Liver (tissue), 8 donors: ENCODE measurements at regions not wholly inside any gene's neighbourhood (a gene's known extent, or its start where the extent isn't known, plus 50 kb on each side); places are given as distances from the start of the nearest gene placed in this dataset.

ENCODE experiments used
- DNase-seq: peaks from one replicate; pipeline ENCODE4 v3.0.0-alpha.2; 2017; ENCODE audit warnings: low spot score
- H3K27ac ChIP-seq, 2 donors: one replicate each; pipeline ENCODE4 v1.7.0; 2013; ENCODE audit warnings: inconsistent platforms in 2 of 2, low read length in 2 of 2, control low read depth in 1 of 2, low read depth in 1 of 2, mild to moderate bottlenecking in 1 of 2
- H3K27me3 ChIP-seq, 4 donors: one replicate each; pipeline versions ENCODE4 v1.6.1 to v1.7.0; 2013; ENCODE audit warnings: low read length in 3 of 4, inconsistent platforms in 1 of 4, mild to moderate bottlenecking in 1 of 4, moderate library complexity in 1 of 4; ENCODE audit not compliant: control insufficient read depth in 4 of 4, insufficient read depth in 4 of 4
- H3K36me3 ChIP-seq, 4 donors: one replicate each; pipeline versions ENCODE4 v1.6.1 to v1.7.0; 2013; ENCODE audit warnings: low read length in 3 of 4, mild to moderate bottlenecking in 3 of 4, low read depth in 1 of 4, moderate library complexity in 1 of 4; ENCODE audit not compliant: control insufficient read depth in 4 of 4, insufficient read depth in 3 of 4
- H3K4me1 ChIP-seq, 4 donors: one replicate each; pipeline versions ENCODE4 v1.6.1 to v1.7.0; 2013; ENCODE audit warnings: low read length in 3 of 4, mild to moderate bottlenecking in 3 of 4, moderate library complexity in 1 of 4; ENCODE audit not compliant: control insufficient read depth in 4 of 4, insufficient read depth in 4 of 4
- H3K4me3 ChIP-seq, 3 donors: one replicate each; pipeline versions ENCODE4 v1.6.1 to v1.7.0; 2013; ENCODE audit warnings: low read length in 3 of 3, control low read depth in 1 of 3, low read depth in 1 of 3, mild to moderate bottlenecking in 1 of 3
- H3K9ac ChIP-seq, 2 donors: one replicate each; pipeline ENCODE4 v1.7.0; 2013; ENCODE audit warnings: low read length in 2 of 2, mild to moderate bottlenecking in 2 of 2, moderate library complexity in 2 of 2, control low read depth in 1 of 2, low read depth in 1 of 2
- H3K9me3 ChIP-seq, 4 donors: one replicate each; pipeline versions ENCODE4 v1.6.1 to v1.7.0; 2013; ENCODE audit warnings: low read length in 3 of 4; ENCODE audit not compliant: control insufficient read depth in 4 of 4
- CTCF ChIP-seq: fragments of 150-350 bp; IDR thresholded peaks from 2 replicates; pipeline ENCODE4 v1.5.1; 2017; ENCODE audit warnings: improper control_type of control experiment, low read depth, low read length; ENCODE audit not compliant: missing input control
- FOXA1 ChIP-seq: IDR thresholded peaks from 2 replicates; pipeline ENCODE4 v1.6.1; 2016; ENCODE audit warnings: antibody characterized with exemption
- GABPA ChIP-seq, 2 donors: IDR thresholded peaks in 1 of 2; conservative IDR thresholded peaks in 1 of 2; 2 replicates each; pipeline ENCODE4 v1.6.1; 2016; ENCODE audit warnings: antibody characterized with exemption in 2 of 2, mild to moderate bottlenecking in 1 of 2, moderate library complexity in 1 of 2
- HNF4A ChIP-seq, 2 donors: conservative IDR thresholded peaks; 2 replicates each; pipeline ENCODE4 v1.6.1; 2016; ENCODE audit warnings: antibody characterized with exemption in 2 of 2, mild to moderate bottlenecking in 2 of 2
- HNF4G ChIP-seq: IDR thresholded peaks from 2 replicates; pipeline ENCODE4 v1.6.1; 2016; ENCODE audit warnings: antibody characterized with exemption
- JUND ChIP-seq, 2 donors: IDR thresholded peaks; 2 replicates each; pipeline ENCODE4 v1.6.1; 2016; ENCODE audit warnings: antibody characterized with exemption in 2 of 2
- MAX ChIP-seq: IDR thresholded peaks from 2 replicates; pipeline ENCODE4 v1.6.1; 2016; ENCODE audit warnings: antibody characterized with exemption
- NR2F2 ChIP-seq: IDR thresholded peaks from 2 replicates; pipeline ENCODE4 v1.6.1; 2016; ENCODE audit warnings: antibody characterized with exemption
- REST ChIP-seq: IDR thresholded peaks from 2 replicates; pipeline ENCODE4 v1.6.1; 2016; ENCODE audit warnings: antibody characterized with exemption, mild to moderate bottlenecking
- RXRA ChIP-seq, 2 donors: IDR thresholded peaks; 2 replicates each; pipeline ENCODE4 v1.6.1; 2017 to 2018; ENCODE audit warnings: antibody characterized with exemption in 2 of 2, mild to moderate bottlenecking in 1 of 2
- SP1 ChIP-seq: IDR thresholded peaks from 2 replicates; pipeline ENCODE4 v1.6.1; 2018; ENCODE audit warnings: antibody characterized with exemption, mild to moderate bottlenecking
- TAF1 ChIP-seq: conservative IDR thresholded peaks from 2 replicates; pipeline ENCODE4 v1.6.1; 2016; ENCODE audit warnings: antibody characterized with exemption, mild to moderate bottlenecking
- YY1 ChIP-seq: IDR thresholded peaks from 2 replicates; pipeline ENCODE4 v1.6.1; 2016; ENCODE audit warnings: antibody characterized with exemption, mild to moderate bottlenecking
- ZBTB33 ChIP-seq: IDR thresholded peaks from 2 replicates; pipeline ENCODE4 v1.6.1; 2016; ENCODE audit warnings: antibody characterized with exemption
- WGBS: extraction: QIAGEN DNeasy Blood & Tissue Kit; methylation state at CpG from one replicate; pipeline ENCODE4 v1.1.7; 2013; 5-methylcytosine and 5-hydroxymethylcytosine counted together
- donor health status: healthy.
- donor health status: healthy.
- donor health status: healthy.
- donor health status: healthy.
- donor health status: healthy.

- peaks cover 0 to 6% (median 0%) of the 10 kb centered on the region in 4 donors for H3K27me3 ChIP-seq
- no peak overlapping the region for H3K4me3 ChIP-seq
- H3K27ac ChIP-seq = no peak overlapping the region
- WGBS = 60% methylated on average over 3 of the region's 3 CpGs
- no peaks in the 10 kb centered on the region for H3K4me1 ChIP-seq
- DNase-seq = no peak
- H3K9ac ChIP-seq = no peak overlapping the region
- no peaks in the 10 kb centered on the region for H3K9me3 ChIP-seq
- TF ChIP-seq HNF4A (conservative IDR thresholded peaks at IDR 0.05) (no peak), MAX (no peak), RXRA (IDR thresholded peaks at IDR 0.05) (no peak), FOXA1 (no peak), GABPA (IDR thresholded peaks at IDR 0.05 in 1 of 2, conservative IDR thresholded peaks at IDR 0.05 in 1 of 2) (no peak), YY1 (no peak), JUND (IDR thresholded peaks at IDR 0.05) (no peak), TAF1 (no peak), HNF4G (no peak)
- H3K36me3 ChIP-seq = no peaks in the 10 kb centered on the region
Observed at GRCh38 chr1:185421485-185422107, 104.6 kb upstream of the IVNS1ABP start.

GRCh38 chr1:185420588-185421081 lies 103.6 kb upstream of the IVNS1ABP start:
- no peak for TF ChIP-seq NR2F2
- no peak for TF ChIP-seq MAX
- no peak for TF ChIP-seq GABPA (IDR thresholded peaks at IDR 0.05 in 1 of 2, conservative IDR thresholded peaks at IDR 0.05 in 1 of 2)
- no peak for TF ChIP-seq TAF1
- no peak for TF ChIP-seq REST
- TF ChIP-seq FOXA1 = no peak
- no peak for TF ChIP-seq SP1
- TF ChIP-seq CTCF = no peak
- no peak for TF ChIP-seq JUND (IDR thresholded peaks at IDR 0.05)
- TF ChIP-seq ZBTB33 = no peak
- Histone ChIP-seq H3K27me3 (peaks cover 0 to 6% (median 0%) of the 10 kb centered on the region in 4 donors), H3K36me3 (no peaks in the 10 kb centered on the region), H3K9me3 (no peaks in the 10 kb centered on the region), H3K4me1 (no peaks in the 10 kb centered on the region), H3K9ac (no peak overlapping the region), H3K4me3 (no peak overlapping the region), H3K27ac (peak overlapping the region in 1 of 2 donors; percentile 40)
- no peak for DNase-seq
